GM12878 (cell line): ENCODE measurements at regions not wholly inside any gene's neighbourhood (a gene's known extent, or its start where the extent isn't known, plus 50 kb on each side); places are given as distances from the start of the nearest gene placed in this dataset.

Experiments
- CREB1 ChIP-seq: IDR thresholded peaks from 2 replicates; pipeline ENCODE4 v1.6.1; 2012; ENCODE audit warnings: low read depth, mild to moderate bottlenecking, inconsistent platforms
- CTCF ChIP-seq, 3 experiments: IDR thresholded peaks in 2 of 3; conservative IDR thresholded peaks in 1 of 3; 2 replicates each; pipeline ENCODE4 v1.5.1; 2011; ENCODE audit warnings: low read depth in 3 of 3, low read length in 3 of 3, mild to moderate bottlenecking in 3 of 3, control low read depth in 2 of 3, moderate library complexity in 2 of 3, inconsistent platforms in 1 of 3, mixed read lengths in 1 of 3; ENCODE audit not compliant: control insufficient read depth in 2 of 3, insufficient read depth in 1 of 3; ENCODE audit errors: extremely low read depth in 1 of 3
- EP300 ChIP-seq, 2 experiments: fragments of 150-350 bp in 1 of 2; IDR thresholded peaks; 2 replicates each; pipeline ENCODE4 v1.6.1; 2011 to 2012; ENCODE audit warnings: low read depth in 2 of 2, low read length in 2 of 2, borderline replicate concordance in 1 of 2, improper control_type of control experiment in 1 of 2, inconsistent platforms in 1 of 2; ENCODE audit not compliant: control insufficient read depth in 1 of 2
- POLR2A ChIP-seq: IDR thresholded peaks from 2 replicates; pipeline ENCODE4 v1.6.1; 2011; ENCODE audit warnings: low read depth, mild to moderate bottlenecking, low read length
- RAD21 ChIP-seq: IDR thresholded peaks from 2 replicates; pipeline ENCODE4 v1.6.1; 2011; ENCODE audit warnings: mild to moderate bottlenecking, low read depth, low read length, moderate library complexity; ENCODE audit not compliant: insufficient read depth

- TF ChIP-seq EP300 (IDR thresholded peaks at IDR 0.05; ENCODE audit: borderline replicate concordance in 1 of 2, control insufficient read depth in 1 of 2, low read depth in 2 of 2, low read length in 2 of 2) (no peak), CTCF (IDR thresholded peaks at IDR 0.05 in 2 of 3, conservative IDR thresholded peaks at IDR 0.05 in 1 of 3; ENCODE audit: control insufficient read depth in 2 of 3, extremely low read depth in 1 of 3, insufficient read depth in 1 of 3, low read depth in 3 of 3, low read length in 3 of 3) (peak; percentile 34 to 55 (median 46); a peak in 5 of 6 replicates), CREB1 (no peak), RAD21 (peak; percentile 60), POLR2A (no peak)
These were observed 86.4 kb downstream of the MED10 start for GRCh38 chr5:6291961-6292360.
